GM18520 (cell line): ENCODE measurements at regions not wholly inside any gene's neighbourhood (a gene's known extent, or its start where the extent isn't known, plus 50 kb on each side); places are given as distances from the start of the nearest gene placed in this dataset.
"Not testable (repeated sequence)": the region's sequence is repeated elsewhere in the genome, so short reads cannot be mapped to it uniquely, and the experiment has no call there.

Experiments used
- ATAC-seq: cut with Tn5 transposase; IDR thresholded peaks from one replicate; pipeline ENCODE4 v1.9.1; 2021; ENCODE audit not compliant: unreplicated experiment

- no peak for ATAC-seq
These were observed 118.2 kb upstream of the SLC5A12 start for GRCh38 chr11:26839911-26840698.

DNA sequence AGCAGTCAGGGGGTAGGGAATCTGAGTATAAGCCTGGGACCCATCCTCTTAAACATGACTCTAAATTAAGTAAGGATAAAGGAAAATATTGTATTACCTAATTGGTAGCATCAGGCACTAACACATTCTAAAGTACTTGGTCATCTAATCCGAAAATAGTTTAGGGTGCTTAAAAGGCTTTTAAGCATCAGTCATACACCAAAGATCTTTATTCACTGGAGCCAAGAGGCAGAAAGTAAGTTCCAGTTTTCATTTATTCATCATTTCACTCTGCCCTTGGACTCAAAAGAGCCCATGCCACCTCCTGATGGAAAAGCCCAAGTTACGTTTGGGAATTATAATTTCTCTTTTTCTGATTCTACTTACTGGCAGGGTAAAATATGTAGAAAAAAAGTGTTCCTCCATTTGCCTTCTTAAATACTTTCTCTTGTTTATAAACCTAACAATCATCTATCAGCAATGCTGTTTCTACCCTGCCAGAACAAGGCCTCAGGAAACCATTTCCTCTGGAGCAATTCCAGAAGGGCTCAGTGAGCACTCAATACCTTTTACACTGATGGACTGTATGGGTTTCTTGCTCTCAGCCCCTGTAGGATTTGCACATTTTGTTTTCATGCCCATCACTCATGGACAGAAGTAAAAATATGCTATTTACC, 120.1 kb upstream of the SLC5A12 start:
- no peak for ATAC-seq

- no peak for ATAC-seq
These were observed 120.8 kb upstream of the SLC5A12 start for GRCh38 chr11:26842478-26843282.

- no peak for ATAC-seq
These were observed 121.7 kb upstream of the SLC5A12 start for GRCh38 chr11:26843539-26843938.

DNA sequence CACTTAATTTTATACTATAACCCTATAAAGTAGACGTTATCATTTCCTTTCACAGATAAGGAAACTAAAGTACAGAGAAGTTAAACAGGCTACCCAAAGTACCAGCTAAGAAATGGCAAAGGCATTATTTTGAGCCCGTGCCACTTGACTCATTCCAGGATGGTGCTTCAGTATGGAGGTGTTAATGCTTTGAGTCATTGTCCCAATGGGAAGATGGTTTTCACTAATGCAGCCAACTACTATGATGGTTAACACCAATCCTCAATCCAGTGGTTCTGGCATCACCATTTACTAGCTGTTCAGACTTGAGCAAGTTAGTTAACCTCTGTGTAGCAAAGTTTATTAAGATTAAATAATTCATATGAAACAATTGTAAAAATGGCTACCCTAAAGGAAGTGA, 123.1 kb upstream of the SLC5A12 start:
- no peak for ATAC-seq

DNA sequence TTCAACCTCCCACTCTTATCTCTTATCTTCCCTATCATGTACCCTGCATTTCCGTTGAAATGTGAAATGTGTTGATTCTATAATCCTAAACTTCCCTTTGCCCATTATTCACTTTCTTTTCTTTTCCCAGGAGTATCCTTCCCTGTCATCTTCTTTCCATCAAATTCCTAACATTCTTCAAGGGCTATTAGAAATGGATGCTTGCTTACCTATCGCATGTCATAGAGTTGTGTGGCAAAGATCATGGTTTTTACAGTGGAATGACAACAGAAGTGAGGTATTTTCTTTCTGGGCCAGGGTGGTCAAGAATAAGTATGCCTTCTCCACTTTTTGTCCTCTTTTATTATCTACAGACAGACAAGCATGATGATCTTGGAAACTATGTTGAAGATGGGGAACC, 124.4 kb upstream of the SLC5A12 start:
- ATAC-seq: no peak

GRCh38 chr11:26847459-26847858, 125.6 kb upstream of the SLC5A12 start:
- ATAC-seq: no peak

DNA sequence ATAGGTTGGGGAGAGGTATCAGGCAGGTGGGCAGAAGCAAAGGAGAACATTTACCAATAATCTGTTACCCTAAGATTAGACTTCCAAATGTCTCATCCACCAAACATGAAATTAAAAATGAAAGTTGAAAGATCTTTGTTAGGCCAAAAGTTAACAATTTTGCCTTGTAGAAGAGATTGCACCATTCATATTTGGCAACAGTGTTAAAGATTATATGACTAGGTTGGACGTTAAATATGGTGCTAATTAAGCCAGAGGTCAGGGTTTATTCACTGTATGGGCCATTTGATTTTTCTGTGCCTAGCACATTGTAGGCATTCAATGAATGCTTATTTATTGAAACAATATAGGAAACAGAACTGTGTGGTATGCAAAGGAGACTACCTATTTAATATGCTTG, 126.1 kb upstream of the SLC5A12 start:
- ATAC-seq: no peak

GRCh38 chr11:26849036-26849435, 127.2 kb upstream of the SLC5A12 start:
- ATAC-seq: no peak

- ATAC-seq: no peak
These were observed 129.4 kb upstream of the SLC5A12 start for GRCh38 chr11:26851291-26851690.

- no peak for ATAC-seq
These were observed 129.8 kb upstream of the SLC5A12 start for GRCh38 chr11:26851696-26852095.

DNA sequence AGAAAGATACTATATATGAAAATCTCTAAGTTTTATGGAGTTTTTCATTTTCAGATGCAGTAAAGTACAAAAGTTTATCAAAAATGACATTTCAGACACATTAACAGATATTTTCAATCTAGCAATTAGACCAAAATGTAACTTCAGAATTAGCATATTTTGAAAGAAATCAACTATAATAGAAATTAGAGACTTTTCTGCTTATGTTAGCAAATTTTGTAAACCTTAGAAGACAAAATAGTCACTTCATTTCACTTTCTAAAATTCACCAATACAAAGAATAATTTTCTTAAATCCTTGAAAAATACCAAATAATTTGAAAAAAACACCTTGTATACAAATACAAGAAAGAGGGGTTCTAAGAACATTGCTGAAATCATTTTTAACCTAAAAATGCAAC, 135.8 kb upstream of the FIBIN start:
- no peak for ATAC-seq

GRCh38 chr11:26859416-26859815, 134.5 kb upstream of the FIBIN start:
- no peak for ATAC-seq

DNA sequence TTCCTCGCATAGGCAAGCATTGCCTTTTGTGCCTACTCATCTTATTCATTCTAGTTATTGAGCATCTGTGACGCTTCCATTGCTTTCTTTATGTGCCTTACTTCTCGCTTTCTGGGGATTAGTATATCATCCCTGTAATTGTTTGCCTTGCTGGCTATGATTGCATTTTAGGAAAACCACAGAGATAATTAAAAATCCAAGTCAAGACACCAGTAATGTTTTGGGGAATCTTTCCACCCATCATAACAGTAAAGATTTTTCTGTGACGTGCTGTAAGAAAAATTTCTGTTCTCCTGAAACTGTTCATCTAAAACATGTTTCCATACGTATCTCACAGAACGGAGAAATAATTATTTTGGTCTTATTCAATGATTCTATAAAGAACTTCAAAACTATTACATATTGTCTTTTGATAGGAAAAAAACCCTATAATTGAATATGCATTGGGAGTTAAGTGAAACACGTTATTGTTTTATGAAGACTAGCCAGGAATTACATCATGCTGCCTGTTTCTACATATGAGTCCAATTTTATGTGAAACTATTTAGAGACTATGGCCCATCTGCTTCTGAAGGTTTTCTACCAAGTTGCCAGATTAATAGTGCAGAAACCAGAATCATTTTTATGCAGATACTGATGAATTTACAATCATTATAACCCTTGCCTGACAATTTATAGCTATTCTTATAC, 133.7 kb upstream of the FIBIN start:
- ATAC-seq: no peak

DNA sequence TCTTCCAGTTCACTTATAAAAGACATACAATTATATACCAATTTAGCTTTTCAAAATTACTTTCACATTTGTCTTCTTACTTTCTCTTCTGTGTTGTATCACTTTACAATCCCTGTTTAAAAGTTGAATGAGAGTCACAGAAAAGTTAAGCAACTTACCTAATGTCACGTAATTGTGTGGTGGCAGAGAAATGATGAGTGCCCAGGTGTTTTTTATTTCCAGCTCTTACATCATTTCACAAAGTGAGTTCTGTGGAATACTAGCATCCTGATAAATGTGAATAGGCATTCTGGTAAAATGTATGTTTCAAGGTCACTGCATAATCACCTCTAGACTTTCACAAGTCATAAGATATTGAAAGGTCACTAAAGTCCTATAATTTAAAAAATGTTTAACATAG, 133.0 kb upstream of the FIBIN start:
- ATAC-seq: no peak

DNA sequence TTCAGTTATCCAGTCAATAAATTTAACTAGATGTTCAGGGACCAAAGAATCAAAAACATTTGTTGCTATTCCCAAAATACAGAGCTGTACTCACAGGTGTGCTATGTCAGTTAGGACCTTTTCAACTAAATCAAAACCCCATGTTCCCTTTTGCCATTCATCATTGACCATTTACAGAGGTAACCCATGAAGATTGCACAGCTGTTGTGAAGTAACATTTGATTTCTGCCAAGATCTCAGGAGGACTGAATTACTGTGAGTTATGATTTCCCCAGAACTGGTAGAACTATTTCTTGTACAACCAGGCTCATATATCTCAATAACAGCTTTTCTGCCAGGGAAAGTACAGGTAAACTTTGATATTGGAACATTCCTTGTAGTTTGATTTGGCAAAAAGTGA, 131.1 kb upstream of the FIBIN start:
- no peak for ATAC-seq

- no peak for ATAC-seq
These were observed 128.2 kb upstream of the FIBIN start for GRCh38 chr11:26865703-26866102.

GRCh38 chr11:26867286-26867685, 126.6 kb upstream of the FIBIN start:
- no peak for ATAC-seq

- ATAC-seq: no peak
These were observed 114.8 kb upstream of the FIBIN start for GRCh38 chr11:26878959-26879581.

DNA sequence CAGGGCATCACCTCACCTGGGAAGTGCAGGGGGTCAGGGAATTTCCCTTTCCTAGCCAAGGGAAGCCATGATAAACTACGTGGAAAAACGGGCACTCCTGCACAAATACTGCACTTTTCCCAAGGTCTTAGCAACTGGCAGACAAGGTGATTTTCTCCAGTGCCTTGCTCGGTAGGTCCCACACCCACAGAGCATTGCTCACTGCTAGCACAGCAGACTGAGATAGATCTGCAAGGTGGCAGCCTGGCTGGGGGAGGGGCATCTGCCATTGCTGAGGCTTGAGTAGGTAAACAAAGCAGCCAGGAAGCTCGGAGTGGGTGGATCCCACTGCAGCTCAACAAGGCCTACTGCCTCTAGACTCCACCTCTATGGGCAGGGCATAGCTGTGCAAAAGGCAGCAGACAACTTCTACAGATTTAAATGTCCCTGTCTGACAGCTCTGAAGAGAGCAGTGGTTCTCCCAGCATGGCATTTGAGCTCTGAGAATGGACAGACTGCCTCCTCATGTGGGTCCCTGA, 111.5 kb upstream of the FIBIN start:
- not testable (repeated sequence) for ATAC-seq

DNA sequence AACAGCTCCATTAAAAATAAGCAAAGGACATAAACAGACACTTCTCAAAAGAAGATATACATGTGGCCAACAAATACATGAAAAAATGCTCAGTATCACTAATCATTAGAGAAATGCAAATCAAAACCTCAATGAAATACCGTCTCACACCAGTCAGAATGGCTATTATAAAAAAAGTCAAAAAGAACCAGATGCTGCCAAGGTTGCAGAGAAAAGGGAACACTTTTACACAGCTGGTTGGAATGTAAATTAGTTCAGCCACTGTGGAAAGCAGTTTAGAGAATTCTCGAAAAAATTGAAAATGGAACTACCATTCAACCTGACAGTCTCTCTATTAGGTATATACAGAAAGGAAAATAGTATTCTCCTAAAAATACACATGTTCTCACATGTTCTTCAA, 102.4 kb upstream of the FIBIN start:
- peak; percentile 60 for ATAC-seq
